Spleen (tissue), 7 donors: ENCODE measurements at regions not wholly inside any gene's neighbourhood (a gene's known extent, or its start where the extent isn't known, plus 50 kb on each side); places are given as distances from the start of the nearest gene placed in this dataset.

Source experiments
- CTCF ChIP-seq, 11 experiments: fragments of 200-600 bp in 7 of 11; fragments of 450-650 bp in 4 of 11; sonication (generic) in 4 of 11; IDR thresholded peaks in 8 of 11; conservative IDR thresholded peaks in 3 of 11; 1 replicate in 7 of 11; 2 replicates in 4 of 11; pipeline versions ENCODE4 v1.4.0 to v1.8.0; 2016 to 2021; ENCODE audit warnings: antibody characterized with exemption in 11 of 11, inconsistent platforms in 4 of 11, mild to moderate bottlenecking in 1 of 11
- POLR2A ChIP-seq, 3 donors: fragments of 450-650 bp; IDR thresholded peaks; one replicate each; pipeline ENCODE4 v1.5.1; 2017; ENCODE audit warnings: antibody characterized with exemption in 3 of 3, mild to moderate bottlenecking in 1 of 3
- POLR2AphosphoS5 ChIP-seq, 3 donors: sonication (generic); formaldehyde crosslinking; IDR thresholded peaks; one replicate each; pipeline ENCODE4 v1.5.1; 2017; ENCODE audit warnings: antibody characterized with exemption in 3 of 3
- donor health status: DM: no; HTN: no; CAD: no; lungs with moderate emphysema.
- donor health status: DM: no; HTN: no; CAD: no.
- donor health status: DM: no; HTN: no; CAD: no.

- TF ChIP-seq CTCF (IDR thresholded peaks at IDR 0.05 in 8 of 11, conservative IDR thresholded peaks at IDR 0.05 in 3 of 11): no peak
- no peak for TF ChIP-seq POLR2A (IDR thresholded peaks at IDR 0.05)
- no peak for TF ChIP-seq POLR2AphosphoS5 (IDR thresholded peaks at IDR 0.05)
These were observed 514.0 kb upstream of the ADAMTS5 start for GRCh38 chr21:27480841-27481261.
